Sigmoid colon (tissue), 6 donors: ENCODE measurements at regions not wholly inside any gene's neighbourhood (a gene's known extent, or its start where the extent isn't known, plus 50 kb on each side); places are given as distances from the start of the nearest gene placed in this dataset.

Source experiments
- DNase-seq: peaks from one replicate; pipeline ENCODE4 v3.0.0-alpha.2; 2019
- H3K27ac ChIP-seq, 4 donors: fragments of 200-600 bp; sonication (generic); one replicate each; pipeline ENCODE4 v1.5.1; 2016 to 2019; ENCODE audit warnings: mild to moderate bottlenecking in 1 of 4
- H3K27me3 ChIP-seq, 3 donors: fragments of 200-600 bp; sonication (generic); one replicate each; pipeline ENCODE4 v1.5.1; 2019; ENCODE audit warnings: mild to moderate bottlenecking in 1 of 3
- H3K36me3 ChIP-seq, 4 donors: fragments of 200-600 bp; sonication (generic); one replicate each; pipeline ENCODE4 v1.5.1; 2016 to 2019
- H3K4me1 ChIP-seq, 4 donors: fragments of 200-600 bp; sonication (generic); one replicate each; pipeline ENCODE4 v1.5.1; 2017 to 2019
- H3K4me3 ChIP-seq, 4 donors: fragments of 200-600 bp; sonication (generic); one replicate each; pipeline ENCODE4 v1.5.1; 2017 to 2019; ENCODE audit warnings: mild to moderate bottlenecking in 2 of 4, moderate library complexity in 1 of 4
- H3K9me3 ChIP-seq, 4 donors: fragments of 200-600 bp in 3 of 4; sonication (generic) in 3 of 4; one replicate each; pipeline versions ENCODE4 v1.5.1 to v1.6.1; 2013 to 2019
- EP300 ChIP-seq, 4 donors: sonication (generic); formaldehyde crosslinking; IDR thresholded peaks; one replicate each; pipeline ENCODE4 v1.6.1; 2017; ENCODE audit warnings: antibody characterized with exemption in 4 of 4
- POLR2A ChIP-seq, 2 donors: fragments of 450-650 bp; IDR thresholded peaks; one replicate each; pipeline ENCODE4 v1.6.1; 2016; ENCODE audit warnings: antibody characterized with exemption in 2 of 2, mild to moderate bottlenecking in 2 of 2, moderate library complexity in 2 of 2
- POLR2AphosphoS5 ChIP-seq, 4 donors: sonication (generic); formaldehyde crosslinking; IDR thresholded peaks; one replicate each; pipeline ENCODE4 v1.6.1; 2017; ENCODE audit warnings: antibody characterized with exemption in 4 of 4
- WGBS, 2 donors: extraction: QIAGEN DNeasy Blood & Tissue Kit; methylation state at CpG; one replicate each; pipeline ENCODE4 v1.1.7; 2013; 5-methylcytosine and 5-hydroxymethylcytosine counted together
- intact Hi-C: fragments of 100-400 bp; cut with DNase I; formaldehyde crosslinking; loops from one replicate; pipeline ENCODE4 v1.15.1; 2023
- TF ChIP-seq, protein P1 (sequence below), 4 experiments: fragments of 450-650 bp in 3 of 4; fragments of 200-600 bp in 1 of 4; IDR thresholded peaks; one replicate each; pipeline ENCODE4 v1.5.1; 2016 to 2019; ENCODE audit warnings: antibody characterized with exemption in 4 of 4, mild to moderate bottlenecking in 3 of 4, moderate library complexity in 2 of 4
- donor health status: healthy with polysubstance abuse.
- donor health status: healthy.

DNA sequence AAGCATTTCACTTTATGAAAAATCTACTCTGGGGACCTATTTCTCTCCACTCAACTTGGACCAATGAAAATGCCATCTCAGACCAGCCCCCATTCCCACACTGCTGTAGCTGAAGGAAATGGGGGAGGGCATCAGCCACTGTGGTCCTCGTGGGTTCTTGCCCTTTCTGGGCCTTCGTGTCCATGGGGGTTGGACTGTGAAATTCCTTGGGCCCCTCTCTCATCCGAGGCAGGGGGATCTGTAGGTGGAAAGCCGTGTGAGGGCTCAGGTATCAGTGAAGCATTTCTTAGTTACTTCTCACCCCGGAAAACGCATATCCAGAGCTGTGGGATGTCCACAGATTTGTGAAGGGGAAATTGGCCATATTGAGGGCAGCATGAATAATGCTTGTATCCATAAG lies 147.9 kb downstream of the CDC5L start:
- 88 to 91% methylated on average over 6 of the region's 6 CpGs for WGBS, 2 donors

DNA sequence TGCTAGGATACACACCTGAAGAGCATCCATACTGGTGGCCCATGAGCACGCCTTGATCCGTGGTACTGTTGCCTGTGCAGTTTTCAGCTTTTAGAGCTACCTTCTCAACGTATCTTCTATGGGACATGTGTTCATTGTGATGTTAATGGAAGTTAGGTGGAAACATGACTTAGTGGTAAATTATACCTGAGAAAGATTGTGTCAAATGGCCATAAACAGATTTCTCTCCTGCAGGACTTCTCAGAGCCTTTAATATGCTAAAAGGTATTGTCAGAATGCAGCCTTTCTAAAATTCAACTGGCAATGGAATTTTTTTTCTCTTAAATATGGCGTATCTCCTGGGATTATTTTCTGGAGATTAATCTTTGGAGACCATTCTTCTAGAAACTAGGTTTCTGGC lies 148.5 kb downstream of the CDC5L start:
- 96 to 97% methylated on average over 4 of the region's 4 CpGs for WGBS, 2 donors
- intact Hi-C loops = no loop called here
- H3K27ac ChIP-seq = no peak overlapping the region
- no peak for DNase-seq
- TF ChIP-seq EP300 (IDR thresholded peaks at IDR 0.05) (no peak), POLR2A (IDR thresholded peaks at IDR 0.05) (no peak), POLR2AphosphoS5 (IDR thresholded peaks at IDR 0.05) (no peak)
- TF ChIP-seq, protein P1, sequence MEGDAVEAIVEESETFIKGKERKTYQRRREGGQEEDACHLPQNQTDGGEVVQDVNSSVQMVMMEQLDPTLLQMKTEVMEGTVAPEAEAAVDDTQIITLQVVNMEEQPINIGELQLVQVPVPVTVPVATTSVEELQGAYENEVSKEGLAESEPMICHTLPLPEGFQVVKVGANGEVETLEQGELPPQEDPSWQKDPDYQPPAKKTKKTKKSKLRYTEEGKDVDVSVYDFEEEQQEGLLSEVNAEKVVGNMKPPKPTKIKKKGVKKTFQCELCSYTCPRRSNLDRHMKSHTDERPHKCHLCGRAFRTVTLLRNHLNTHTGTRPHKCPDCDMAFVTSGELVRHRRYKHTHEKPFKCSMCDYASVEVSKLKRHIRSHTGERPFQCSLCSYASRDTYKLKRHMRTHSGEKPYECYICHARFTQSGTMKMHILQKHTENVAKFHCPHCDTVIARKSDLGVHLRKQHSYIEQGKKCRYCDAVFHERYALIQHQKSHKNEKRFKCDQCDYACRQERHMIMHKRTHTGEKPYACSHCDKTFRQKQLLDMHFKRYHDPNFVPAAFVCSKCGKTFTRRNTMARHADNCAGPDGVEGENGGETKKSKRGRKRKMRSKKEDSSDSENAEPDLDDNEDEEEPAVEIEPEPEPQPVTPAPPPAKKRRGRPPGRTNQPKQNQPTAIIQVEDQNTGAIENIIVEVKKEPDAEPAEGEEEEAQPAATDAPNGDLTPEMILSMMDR (IDR thresholded peaks at IDR 0.05) = no peak
- H3K9me3 ChIP-seq = no peaks in the 10 kb centered on the region
- H3K4me3 ChIP-seq = no peak overlapping the region
- H3K36me3 ChIP-seq = no peaks in the 10 kb centered on the region
- H3K4me1 ChIP-seq = no peaks in the 10 kb centered on the region
- H3K27me3 ChIP-seq = no peaks in the 10 kb centered on the region

More for the DNA sequence above, 147.9 kb downstream of the CDC5L start:
- TF ChIP-seq POLR2A (IDR thresholded peaks at IDR 0.05) = no peak
- no peak for TF ChIP-seq EP300 (IDR thresholded peaks at IDR 0.05)
- no peak for TF ChIP-seq POLR2AphosphoS5 (IDR thresholded peaks at IDR 0.05)
- TF ChIP-seq, protein P1 (IDR thresholded peaks at IDR 0.05) = no peak
- DNase-seq = no peak
- intact Hi-C loops = no loop called here
- Histone ChIP-seq H3K27ac (no peak overlapping the region), H3K27me3 (no peaks in the 10 kb centered on the region), H3K4me1 (no peaks in the 10 kb centered on the region), H3K9me3 (no peaks in the 10 kb centered on the region), H3K4me3 (no peak overlapping the region), H3K36me3 (no peaks in the 10 kb centered on the region)

DNA sequence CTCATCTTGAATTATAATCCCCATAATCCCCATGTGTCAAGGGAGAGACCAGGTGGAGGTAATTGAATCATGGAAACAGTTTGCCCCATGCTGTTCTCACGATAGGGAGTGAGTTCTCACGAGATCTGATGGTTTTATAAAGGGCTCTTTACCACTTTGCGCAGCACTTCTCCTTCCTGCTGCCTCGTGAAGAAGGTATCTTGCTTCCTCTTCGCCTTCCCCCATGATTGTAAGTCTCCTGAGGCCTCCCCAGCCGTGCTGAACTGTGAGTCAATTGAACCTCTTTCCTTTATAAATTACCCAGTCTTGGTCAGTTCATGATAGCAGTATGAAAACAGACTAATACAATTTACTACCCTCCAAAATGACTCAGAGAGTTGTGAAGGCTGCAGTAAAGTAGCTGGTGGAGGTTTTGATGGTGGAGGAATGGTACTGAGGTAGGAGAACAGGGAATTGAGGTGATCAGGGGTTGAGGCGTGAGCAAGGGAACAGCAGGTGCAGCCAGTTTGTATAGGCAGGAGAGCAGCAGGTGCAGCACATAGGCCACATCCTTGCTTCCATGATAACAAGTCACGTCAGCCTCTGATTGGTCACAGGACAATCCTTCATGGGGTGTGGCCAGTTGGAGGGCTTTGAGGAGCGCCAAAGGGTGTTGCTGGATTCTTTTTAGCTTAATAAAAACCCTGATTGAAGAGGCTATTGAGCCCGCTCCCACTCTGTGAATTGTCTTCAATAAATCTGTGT lies 150.0 kb downstream of the CDC5L start:
- DNase-seq = no peak
- H3K9me3 ChIP-seq = no peaks in the 10 kb centered on the region
- H3K27me3 ChIP-seq = no peaks in the 10 kb centered on the region
- H3K36me3 ChIP-seq = no peaks in the 10 kb centered on the region
- no peak for TF ChIP-seq EP300 (IDR thresholded peaks at IDR 0.05)
- no peak for TF ChIP-seq POLR2A (IDR thresholded peaks at IDR 0.05)
- TF ChIP-seq, protein P1 (IDR thresholded peaks at IDR 0.05) = no peak
- no peak for TF ChIP-seq POLR2AphosphoS5 (IDR thresholded peaks at IDR 0.05)
- 61 to 76% methylated on average over 10 of the region's 10 CpGs for WGBS, 2 donors
- intact Hi-C loops = no loop called here
- H3K4me3 ChIP-seq = no peak overlapping the region
- no peak overlapping the region for H3K27ac ChIP-seq
- H3K4me1 ChIP-seq = no peaks in the 10 kb centered on the region

DNA sequence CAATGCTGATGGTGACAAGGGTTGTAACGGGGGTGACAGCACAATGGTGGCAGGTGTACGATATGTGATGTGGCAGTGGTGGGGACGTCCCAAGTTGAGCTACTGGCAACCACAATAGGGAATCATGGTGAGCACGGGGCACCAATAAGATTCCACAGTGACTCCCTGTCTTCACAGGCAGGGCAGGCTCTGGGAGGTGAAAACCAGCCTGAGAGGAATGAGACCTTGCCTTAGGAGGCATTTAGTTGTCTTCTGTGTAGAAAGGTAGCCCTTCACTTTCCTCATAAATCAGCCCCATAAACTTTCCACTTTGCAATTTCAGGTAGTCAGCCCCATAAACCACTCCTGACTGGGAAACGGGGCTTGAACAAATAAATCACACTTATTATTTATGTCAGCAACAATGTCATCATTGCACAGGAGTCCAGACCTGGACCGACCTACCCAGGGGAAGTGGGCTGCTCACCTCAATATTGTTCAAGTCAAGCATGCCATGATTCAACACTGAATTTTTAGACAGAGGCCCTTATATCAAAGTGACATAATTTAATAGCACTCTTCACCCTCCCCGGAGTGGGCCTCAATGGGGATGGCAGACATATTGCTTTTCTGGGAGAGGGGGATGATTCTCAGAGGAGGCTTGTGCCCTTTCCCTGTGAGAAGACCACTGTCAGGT lies 150.8 kb downstream of the CDC5L start:
- no peak for DNase-seq
- Histone ChIP-seq H3K4me3 (no peak overlapping the region), H3K4me1 (no peaks in the 10 kb centered on the region), H3K36me3 (no peaks in the 10 kb centered on the region), H3K27me3 (no peaks in the 10 kb centered on the region), H3K9me3 (no peaks in the 10 kb centered on the region), H3K27ac (no peak overlapping the region)
- WGBS, 2 donors = 55 to 71% methylated on average over 7 of the region's 7 CpGs
- TF ChIP-seq, protein P1 (IDR thresholded peaks at IDR 0.05) = no peak
- TF ChIP-seq POLR2AphosphoS5 (IDR thresholded peaks at IDR 0.05) = no peak
- no peak for TF ChIP-seq POLR2A (IDR thresholded peaks at IDR 0.05)
- no peak for TF ChIP-seq EP300 (IDR thresholded peaks at IDR 0.05)
- intact Hi-C loops = no loop called here
